Neural progenitor cell (in vitro differentiated cells): ENCODE measurements at regions not wholly inside any gene's neighbourhood (a gene's known extent, or its start where the extent isn't known, plus 50 kb on each side); places are given as distances from the start of the nearest gene placed in this dataset.

Experiments
- EZH2phosphoT487 ChIP-seq: fragments of 200-600 bp; sonication (generic); IDR thresholded peaks from 2 replicates; pipeline ENCODE4 v1.6.1; 2017; ENCODE audit warnings: antibody characterized with exemption
- TF ChIP-seq, protein P1 (sequence below): fragments of 200-600 bp; sonication (generic); IDR thresholded peaks from 2 replicates; pipeline ENCODE4 v1.5.1; 2017; ENCODE audit warnings: antibody characterized with exemption, mild to moderate bottlenecking

DNA sequence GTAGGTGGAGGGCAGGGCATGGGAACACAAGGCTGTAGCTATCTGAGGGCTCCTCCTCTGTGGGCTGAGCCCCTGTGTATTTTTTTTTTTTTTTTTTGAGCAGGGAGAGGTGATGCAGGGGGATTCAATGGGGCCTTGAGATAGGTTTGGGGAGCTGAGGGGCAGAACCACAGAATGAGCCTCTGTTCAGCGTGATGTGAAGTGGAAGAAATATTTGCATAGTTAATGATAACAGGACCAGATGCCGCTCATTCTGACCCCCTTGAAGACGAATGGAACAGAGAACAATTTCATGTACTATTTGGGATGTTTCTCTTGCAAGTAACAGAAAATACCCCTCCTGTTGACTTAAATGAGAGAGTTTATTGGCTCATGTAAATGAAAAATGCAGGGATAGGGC, 69.7 kb upstream of the EMX2 start:
- TF ChIP-seq, protein P1, sequence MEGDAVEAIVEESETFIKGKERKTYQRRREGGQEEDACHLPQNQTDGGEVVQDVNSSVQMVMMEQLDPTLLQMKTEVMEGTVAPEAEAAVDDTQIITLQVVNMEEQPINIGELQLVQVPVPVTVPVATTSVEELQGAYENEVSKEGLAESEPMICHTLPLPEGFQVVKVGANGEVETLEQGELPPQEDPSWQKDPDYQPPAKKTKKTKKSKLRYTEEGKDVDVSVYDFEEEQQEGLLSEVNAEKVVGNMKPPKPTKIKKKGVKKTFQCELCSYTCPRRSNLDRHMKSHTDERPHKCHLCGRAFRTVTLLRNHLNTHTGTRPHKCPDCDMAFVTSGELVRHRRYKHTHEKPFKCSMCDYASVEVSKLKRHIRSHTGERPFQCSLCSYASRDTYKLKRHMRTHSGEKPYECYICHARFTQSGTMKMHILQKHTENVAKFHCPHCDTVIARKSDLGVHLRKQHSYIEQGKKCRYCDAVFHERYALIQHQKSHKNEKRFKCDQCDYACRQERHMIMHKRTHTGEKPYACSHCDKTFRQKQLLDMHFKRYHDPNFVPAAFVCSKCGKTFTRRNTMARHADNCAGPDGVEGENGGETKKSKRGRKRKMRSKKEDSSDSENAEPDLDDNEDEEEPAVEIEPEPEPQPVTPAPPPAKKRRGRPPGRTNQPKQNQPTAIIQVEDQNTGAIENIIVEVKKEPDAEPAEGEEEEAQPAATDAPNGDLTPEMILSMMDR: no peak
- no peak for TF ChIP-seq EZH2phosphoT487
